Astrocyte (in vitro differentiated cells and primary cell): ENCODE measurements at regions not wholly inside any gene's neighbourhood (a gene's known extent, or its start where the extent isn't known, plus 50 kb on each side); places are given as distances from the start of the nearest gene placed in this dataset.

Source experiments
- EZH2 ChIP-seq: IDR thresholded peaks from 2 replicates; pipeline ENCODE4 v1.6.1; 2012; ENCODE audit warnings: mild to moderate bottlenecking, low read length, inconsistent platforms; ENCODE audit not compliant: insufficient read depth
- TF ChIP-seq, protein P1 (sequence below): IDR thresholded peaks from 2 replicates; pipeline ENCODE4 v1.5.1; 2011; ENCODE audit warnings: low read depth, mild to moderate bottlenecking, inconsistent platforms, low read length, moderate library complexity; ENCODE audit not compliant: insufficient read depth

DNA sequence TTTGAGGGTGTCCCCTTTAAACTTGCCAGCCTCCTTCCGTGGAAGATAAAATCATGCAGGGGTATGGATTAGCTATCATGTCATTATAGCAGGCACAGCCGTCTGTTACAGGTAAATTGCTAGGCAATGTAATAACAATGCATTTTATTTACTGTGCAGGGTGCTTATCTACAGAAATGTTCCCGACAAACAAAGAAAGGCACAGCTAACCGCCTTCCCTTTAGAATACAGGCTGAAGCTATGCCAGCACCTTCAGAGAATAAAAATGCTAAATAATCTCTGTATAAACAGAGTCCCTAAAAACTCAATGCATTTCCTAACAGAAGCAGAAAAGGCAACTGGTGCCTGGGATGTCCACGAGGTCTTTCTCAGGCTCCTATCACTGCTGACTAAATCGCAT lies 239.2 kb downstream of the SPTSSA start:
- TF ChIP-seq, protein P1, sequence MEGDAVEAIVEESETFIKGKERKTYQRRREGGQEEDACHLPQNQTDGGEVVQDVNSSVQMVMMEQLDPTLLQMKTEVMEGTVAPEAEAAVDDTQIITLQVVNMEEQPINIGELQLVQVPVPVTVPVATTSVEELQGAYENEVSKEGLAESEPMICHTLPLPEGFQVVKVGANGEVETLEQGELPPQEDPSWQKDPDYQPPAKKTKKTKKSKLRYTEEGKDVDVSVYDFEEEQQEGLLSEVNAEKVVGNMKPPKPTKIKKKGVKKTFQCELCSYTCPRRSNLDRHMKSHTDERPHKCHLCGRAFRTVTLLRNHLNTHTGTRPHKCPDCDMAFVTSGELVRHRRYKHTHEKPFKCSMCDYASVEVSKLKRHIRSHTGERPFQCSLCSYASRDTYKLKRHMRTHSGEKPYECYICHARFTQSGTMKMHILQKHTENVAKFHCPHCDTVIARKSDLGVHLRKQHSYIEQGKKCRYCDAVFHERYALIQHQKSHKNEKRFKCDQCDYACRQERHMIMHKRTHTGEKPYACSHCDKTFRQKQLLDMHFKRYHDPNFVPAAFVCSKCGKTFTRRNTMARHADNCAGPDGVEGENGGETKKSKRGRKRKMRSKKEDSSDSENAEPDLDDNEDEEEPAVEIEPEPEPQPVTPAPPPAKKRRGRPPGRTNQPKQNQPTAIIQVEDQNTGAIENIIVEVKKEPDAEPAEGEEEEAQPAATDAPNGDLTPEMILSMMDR, result no peak
- no peak for TF ChIP-seq EZH2
